ENCODE measurements at regions not wholly inside any gene's neighbourhood (a gene's known extent, or its start where the extent isn't known, plus 50 kb on each side); places are given as distances from the start of the nearest gene placed in this dataset.

GRCh38 chr4:24144381-24144780, 254.5 kb upstream of the PPARGC1A start:
- no peak for DNase-seq

- no peak for DNase-seq
Observed at GRCh38 chr4:24143741-24144140, 253.9 kb upstream of the PPARGC1A start.

- no peak for DNase-seq
Observed at GRCh38 chr4:24141836-24142235, 252.0 kb upstream of the PPARGC1A start.

- no peak for DNase-seq
Observed at GRCh38 chr4:24140892-24141291, 251.0 kb upstream of the PPARGC1A start.

GRCh38 chr4:24137671-24138601, 248.1 kb upstream of the PPARGC1A start:
- DNase-seq = no peak

GRCh38 chr4:24131954-24132673, 242.3 kb upstream of the PPARGC1A start:
- no peak for DNase-seq

GRCh38 chr4:24130637-24131036, 240.8 kb upstream of the PPARGC1A start:
- DNase-seq = no peak

- DNase-seq = no peak
Observed at GRCh38 chr4:24126776-24127175, 236.9 kb upstream of the PPARGC1A start.

GRCh38 chr4:24121395-24122175, 231.7 kb upstream of the PPARGC1A start:
- no peak for DNase-seq

- no peak for DNase-seq
Observed at GRCh38 chr4:24117975-24118374, 228.1 kb upstream of the PPARGC1A start.

- no peak for DNase-seq
Observed at GRCh38 chr4:24116107-24116506, 226.3 kb upstream of the PPARGC1A start.

- no peak for DNase-seq
Observed at GRCh38 chr4:24114919-24115500, 225.2 kb upstream of the PPARGC1A start.

- DNase-seq = no peak
Observed at GRCh38 chr4:24114444-24114843, 224.6 kb upstream of the PPARGC1A start.

- no peak for DNase-seq
Observed at GRCh38 chr4:24112466-24112865, 222.6 kb upstream of the PPARGC1A start.

GRCh38 chr4:24108567-24108966, 218.7 kb upstream of the PPARGC1A start:
- DNase-seq = no peak

GRCh38 chr4:24105327-24106038, 215.6 kb upstream of the PPARGC1A start:
- DNase-seq = no peak

GRCh38 chr4:24104158-24104565, 214.3 kb upstream of the PPARGC1A start:
- no peak for DNase-seq

- no peak for DNase-seq
Observed at GRCh38 chr4:24103434-24104157, 213.7 kb upstream of the PPARGC1A start.

GRCh38 chr4:24102621-24103020, 212.8 kb upstream of the PPARGC1A start:
- DNase-seq = no peak

- DNase-seq = no peak
Observed at GRCh38 chr4:24096603-24097002, 206.8 kb upstream of the PPARGC1A start.

GRCh38 chr4:24094726-24095125, 204.9 kb upstream of the PPARGC1A start:
- no peak for DNase-seq

- DNase-seq = no peak
Observed at GRCh38 chr4:24093446-24093845, 203.6 kb upstream of the PPARGC1A start.
